HFFc6 (cell line): ENCODE measurements at regions not wholly inside any gene's neighbourhood (a gene's known extent, or its start where the extent isn't known, plus 50 kb on each side); places are given as distances from the start of the nearest gene placed in this dataset.

ENCODE experiments used
- DNase-seq: peaks from one replicate; pipeline ENCODE4 v3.0.0-alpha.2; 2018
- H3K27ac Mint-ChIP-seq: 2 replicates; pipeline ENCODE4 v1.8.0; 2020; ENCODE audit warnings: mild to moderate bottlenecking, mixed read lengths
- H3K27me3 Mint-ChIP-seq: 2 replicates; pipeline ENCODE4 v1.8.0; 2021; ENCODE audit warnings: mild to moderate bottlenecking, moderate library complexity, mixed read lengths; ENCODE audit not compliant: insufficient read depth
- H3K36me3 Mint-ChIP-seq: 2 replicates; pipeline ENCODE4 v1.8.0; 2021; ENCODE audit warnings: low read depth, mixed read lengths
- H3K4me1 Mint-ChIP-seq: 2 replicates; pipeline ENCODE4 v1.8.0; 2020; ENCODE audit warnings: low read depth, mixed read lengths
- H3K4me3 Mint-ChIP-seq: 2 replicates; pipeline ENCODE4 v1.8.0; 2020; ENCODE audit warnings: mild to moderate bottlenecking, moderate library complexity, mixed read lengths
- H3K9me3 Mint-ChIP-seq: 2 replicates; pipeline ENCODE4 v1.8.0; 2020; ENCODE audit warnings: mild to moderate bottlenecking, mixed read lengths
- TF ChIP-seq, protein P1 (sequence below): fragments of 200-600 bp; sonication (generic); IDR thresholded peaks from 2 replicates; pipeline ENCODE4 v1.5.0; 2021; ENCODE audit warnings: antibody characterized with exemption, mild to moderate bottlenecking

DNA sequence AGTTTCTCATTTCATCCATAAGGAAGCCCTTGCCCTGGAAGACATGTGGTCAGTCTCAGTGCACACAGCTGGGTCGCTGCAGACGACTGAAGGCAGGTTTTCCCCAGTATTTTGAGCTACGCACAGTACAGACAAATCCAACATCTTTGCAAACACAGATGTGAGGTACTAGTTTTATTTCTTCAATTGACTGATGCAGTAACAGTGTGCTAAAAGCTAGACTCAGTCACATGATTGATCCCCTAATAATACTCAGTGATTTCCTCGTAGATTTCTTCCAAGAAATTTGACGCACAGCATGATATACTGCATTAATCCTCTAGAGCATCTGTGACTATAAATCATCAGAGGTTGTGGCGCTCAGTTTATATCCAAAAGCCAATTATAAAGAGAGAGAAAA is 346.1 kb downstream of the DIRAS2 start:
- Mint-ChIP-seq H3K9me3 (no peaks in the 10 kb centered on the region; the same call in 1 of the 2 replicates), H3K27ac (no peak overlapping the region), H3K4me3 (peak overlapping the region; percentile 53; the same call in 1 of the 2 replicates), H3K4me1 (peaks cover 19% of the 10 kb centered on the region), H3K36me3 (no peaks in the 10 kb centered on the region), H3K27me3 (0 out of 2 replicates have a peak, but pooled peaks cover 2% of the 10 kb centered on the region)
- no peak for DNase-seq
- TF ChIP-seq, protein P1, sequence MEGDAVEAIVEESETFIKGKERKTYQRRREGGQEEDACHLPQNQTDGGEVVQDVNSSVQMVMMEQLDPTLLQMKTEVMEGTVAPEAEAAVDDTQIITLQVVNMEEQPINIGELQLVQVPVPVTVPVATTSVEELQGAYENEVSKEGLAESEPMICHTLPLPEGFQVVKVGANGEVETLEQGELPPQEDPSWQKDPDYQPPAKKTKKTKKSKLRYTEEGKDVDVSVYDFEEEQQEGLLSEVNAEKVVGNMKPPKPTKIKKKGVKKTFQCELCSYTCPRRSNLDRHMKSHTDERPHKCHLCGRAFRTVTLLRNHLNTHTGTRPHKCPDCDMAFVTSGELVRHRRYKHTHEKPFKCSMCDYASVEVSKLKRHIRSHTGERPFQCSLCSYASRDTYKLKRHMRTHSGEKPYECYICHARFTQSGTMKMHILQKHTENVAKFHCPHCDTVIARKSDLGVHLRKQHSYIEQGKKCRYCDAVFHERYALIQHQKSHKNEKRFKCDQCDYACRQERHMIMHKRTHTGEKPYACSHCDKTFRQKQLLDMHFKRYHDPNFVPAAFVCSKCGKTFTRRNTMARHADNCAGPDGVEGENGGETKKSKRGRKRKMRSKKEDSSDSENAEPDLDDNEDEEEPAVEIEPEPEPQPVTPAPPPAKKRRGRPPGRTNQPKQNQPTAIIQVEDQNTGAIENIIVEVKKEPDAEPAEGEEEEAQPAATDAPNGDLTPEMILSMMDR = no peak

DNA sequence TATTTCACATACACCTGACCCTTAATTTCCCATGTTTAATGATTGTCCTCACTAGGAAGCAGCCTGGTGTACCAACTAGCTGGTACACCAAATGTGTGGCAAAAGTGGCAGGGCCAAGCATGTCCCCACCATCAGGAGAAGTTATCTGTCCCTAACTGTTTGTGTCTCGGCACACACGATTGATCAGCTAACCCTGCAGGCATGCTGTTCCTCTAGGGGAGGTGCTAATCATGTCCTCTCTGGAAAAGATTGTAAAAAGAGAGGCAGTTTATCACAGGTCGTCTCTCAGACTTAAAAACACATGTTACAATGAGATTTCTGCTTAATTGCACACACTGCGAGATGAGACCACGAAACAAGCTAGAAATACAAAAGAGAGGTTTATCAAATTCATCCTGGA is 342.7 kb downstream of the DIRAS2 start:
- H3K27ac Mint-ChIP-seq = peak overlapping the region; percentile 17; the same call in 1 of the 2 replicates
- TF ChIP-seq, protein P1 = no peak
- H3K4me3 Mint-ChIP-seq = no peak overlapping the region
- no peak for DNase-seq
- no peaks in the 10 kb centered on the region for H3K27me3 Mint-ChIP-seq
- no peaks in the 10 kb centered on the region; the same call in 1 of the 2 replicates for H3K9me3 Mint-ChIP-seq
- H3K4me1 Mint-ChIP-seq = peaks cover 25% of the 10 kb centered on the region
- H3K36me3 Mint-ChIP-seq = no peaks in the 10 kb centered on the region

DNA sequence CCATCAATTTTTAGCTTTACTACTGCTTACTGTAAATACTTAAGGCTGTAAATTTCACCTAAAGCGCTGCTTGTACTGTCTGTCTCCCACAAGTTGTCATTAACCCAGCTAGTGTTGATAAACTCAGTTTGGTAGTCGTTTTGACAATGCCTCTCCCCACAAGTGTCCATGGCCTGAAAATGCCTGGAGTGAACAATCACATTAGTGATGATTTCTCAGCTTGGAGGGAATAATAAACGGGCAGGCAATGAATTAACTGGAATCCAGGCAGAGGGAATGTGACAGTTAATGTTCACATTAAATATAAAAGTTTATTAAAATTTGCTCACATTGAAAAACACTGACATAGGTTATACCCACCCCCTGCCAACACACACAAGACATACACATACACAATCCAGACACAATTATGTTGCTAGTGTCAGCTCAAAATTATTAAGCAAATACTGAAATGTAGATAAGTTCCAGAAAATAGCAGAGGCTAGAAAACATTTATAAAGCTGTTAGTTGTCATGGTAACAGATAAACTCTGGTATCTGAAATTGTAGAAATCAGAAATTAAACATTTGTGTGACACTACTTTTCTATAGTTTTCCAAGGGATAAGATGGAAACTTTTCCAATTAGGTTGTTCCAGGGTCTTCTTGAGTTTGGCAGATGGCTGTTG is 341.9 kb downstream of the DIRAS2 start:
- DNase-seq = no peak
- Mint-ChIP-seq H3K9me3 (no peaks in the 10 kb centered on the region; the same call in 1 of the 2 replicates), H3K4me1 (peaks cover 25% of the 10 kb centered on the region), H3K36me3 (no peaks in the 10 kb centered on the region), H3K27ac (peak overlapping the region; percentile 93), H3K4me3 (peak overlapping the region; percentile 58; the same call in 1 of the 2 replicates), H3K27me3 (no peaks in the 10 kb centered on the region)
- TF ChIP-seq, protein P1 = no peak

DNA sequence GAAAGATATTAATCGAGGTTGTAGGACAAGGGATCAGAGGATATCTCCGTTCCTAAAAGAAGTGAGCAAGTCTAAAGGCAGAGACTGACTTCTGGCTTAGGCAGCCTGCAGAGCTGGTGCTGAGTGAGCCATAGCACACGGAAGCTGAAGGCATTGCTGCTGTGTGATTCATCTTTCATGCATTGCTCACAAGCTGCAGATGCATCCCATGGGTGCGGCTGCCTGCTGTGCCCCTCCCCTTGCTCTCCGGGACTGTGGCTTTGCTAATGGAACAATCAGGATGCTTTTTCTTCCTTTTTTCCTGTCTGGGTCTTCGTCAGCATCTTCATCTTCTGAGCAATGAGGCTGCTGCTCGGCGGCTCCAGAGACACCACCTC is 341.4 kb downstream of the DIRAS2 start:
- Mint-ChIP-seq H3K4me3 (peak overlapping the region; percentile 58; the same call in 1 of the 2 replicates), H3K4me1 (peaks cover 20% of the 10 kb centered on the region), H3K27ac (peak overlapping the region; percentile 93), H3K36me3 (no peaks in the 10 kb centered on the region), H3K27me3 (peaks cover 2% of the 10 kb centered on the region; the same call in 1 of the 2 replicates), H3K9me3 (no peaks in the 10 kb centered on the region; the same call in 1 of the 2 replicates)
- DNase-seq = peak; percentile 75
- TF ChIP-seq, protein P1 = no peak

DNA sequence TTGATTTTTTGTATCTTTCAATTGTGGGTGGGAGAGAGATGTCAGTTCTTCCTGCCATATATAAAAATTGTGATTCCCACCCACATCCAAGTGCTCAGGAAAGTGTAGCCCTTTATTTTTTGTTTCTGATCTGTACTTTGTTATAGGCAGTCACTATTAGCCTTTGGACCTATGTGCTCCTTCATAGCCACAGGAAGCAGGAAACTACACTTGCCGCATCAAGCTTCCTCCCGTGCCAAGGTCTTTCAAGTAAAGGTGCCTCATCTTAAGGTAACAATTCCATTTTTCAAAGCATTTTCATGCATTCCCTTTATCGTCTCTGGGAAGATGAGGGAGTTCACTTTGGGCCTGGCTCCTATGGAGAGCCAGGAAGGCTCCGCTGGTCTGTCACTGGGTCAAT is 339.0 kb downstream of the DIRAS2 start:
- Mint-ChIP-seq H3K36me3 (no peaks in the 10 kb centered on the region), H3K27me3 (peaks cover 2% of the 10 kb centered on the region; the same call in 1 of the 2 replicates)
- no peak for DNase-seq

More for the DNA sequence above, 339.0 kb downstream of the DIRAS2 start:
- TF ChIP-seq, protein P1 = no peak
- Mint-ChIP-seq H3K27ac (no peak overlapping the region), H3K4me1 (peaks cover 19% of the 10 kb centered on the region), H3K4me3 (no peak overlapping the region), H3K9me3 (no peaks in the 10 kb centered on the region; the same call in 1 of the 2 replicates)
